Keratinocyte (primary cell): ENCODE measurements at regions not wholly inside any gene's neighbourhood (a gene's known extent, or its start where the extent isn't known, plus 50 kb on each side); places are given as distances from the start of the nearest gene placed in this dataset.

Experiments used
- DNase-seq: peaks from one replicate; pipeline ENCODE4 v3.0.0-alpha.2; 2011; ENCODE audit warnings: low read depth, missing footprints, low spot score
- FAIRE-seq: peaks from 2 replicates; lab custom pipeline; 2011; peaks lifted over from hg19 to GRCh38; lab: Jason Lieb, UNC
- H2AFZ ChIP-seq: 2 replicates; pipeline ENCODE4 v1.6.0; 2012; ENCODE audit warnings: low read length, control low read depth, inconsistent platforms; ENCODE audit not compliant: control insufficient read depth
- H3K27ac ChIP-seq: 2 replicates; pipeline ENCODE4 v1.5.1; 2011; ENCODE audit warnings: low read length; ENCODE audit not compliant: control insufficient read depth, insufficient read depth
- H3K27me3 ChIP-seq: 3 replicates; pipeline ENCODE4 v1.6.0; 2011; ENCODE audit warnings: low read length; ENCODE audit not compliant: control insufficient read depth, insufficient read depth; ENCODE audit errors: extremely low read depth
- H3K36me3 ChIP-seq, 2 experiments: 2 replicates in 1 of 2; 3 replicates in 1 of 2; pipeline ENCODE4 v1.5.1; 2011; ENCODE audit warnings: low read length in 2 of 2, mild to moderate bottlenecking in 1 of 2; ENCODE audit not compliant: control insufficient read depth in 2 of 2, insufficient read depth in 2 of 2; ENCODE audit errors: extremely low read depth in 1 of 2
- H3K4me1 ChIP-seq: 3 replicates; pipeline ENCODE4 v1.5.1; 2011; ENCODE audit warnings: low read length; ENCODE audit not compliant: control insufficient read depth, insufficient read depth; ENCODE audit errors: extremely low read depth
- H3K4me2 ChIP-seq: 3 replicates; pipeline ENCODE4 v1.6.0; 2011; ENCODE audit warnings: low read depth, low read length; ENCODE audit not compliant: control insufficient read depth, insufficient read depth; ENCODE audit errors: extremely low read depth
- H3K4me3 ChIP-seq, 3 experiments: fragments of 200-600 bp in 1 of 3; sonication (generic) in 1 of 3; 2 replicates in 2 of 3; 3 replicates in 1 of 3; pipeline ENCODE4 v1.5.1; 2011 to 2016; ENCODE audit warnings: low read length in 3 of 3, mild to moderate bottlenecking in 3 of 3, control low read depth in 2 of 3, inconsistent platforms in 1 of 3, low read depth in 1 of 3, mixed read lengths in 1 of 3, mixed run types in 1 of 3, moderate library complexity in 1 of 3; ENCODE audit not compliant: control insufficient read depth in 2 of 3, insufficient read depth in 2 of 3; ENCODE audit errors: extremely low read depth in 1 of 3
- H3K79me2 ChIP-seq: 2 replicates; pipeline ENCODE4 v1.6.0; 2012; ENCODE audit warnings: low read length; ENCODE audit not compliant: control insufficient read depth, insufficient read depth
- H3K9ac ChIP-seq: 3 replicates; pipeline ENCODE4 v1.6.0; 2011; ENCODE audit warnings: low read length; ENCODE audit not compliant: control insufficient read depth, insufficient read depth; ENCODE audit errors: extremely low read depth
- H3K9me1 ChIP-seq: 3 replicates; pipeline ENCODE4 v1.6.0; 2011; ENCODE audit warnings: low read length; ENCODE audit not compliant: control insufficient read depth, insufficient read depth; ENCODE audit errors: extremely low read depth
- H3K9me3 ChIP-seq: 2 replicates; pipeline ENCODE4 v1.5.1; 2012; ENCODE audit warnings: low read depth, low read length; ENCODE audit not compliant: control insufficient read depth
- H4K20me1 ChIP-seq: 3 replicates; pipeline ENCODE4 v1.6.0; 2011; ENCODE audit warnings: low read length; ENCODE audit not compliant: control insufficient read depth, insufficient read depth; ENCODE audit errors: extremely low read depth
- CTCF ChIP-seq, 3 experiments: IDR thresholded peaks in 1 of 3; conservative IDR thresholded peaks in 1 of 3; optimal IDR thresholded peaks in 1 of 3; 2 replicates in 2 of 3; 3 replicates in 1 of 3; pipeline versions ENCODE3 to v1.5.1; 2011; ENCODE audit warnings: low read length in 3 of 3, mild to moderate bottlenecking in 3 of 3, moderate library complexity in 2 of 3, control low read depth in 1 of 3, inconsistent platforms in 1 of 3; ENCODE audit not compliant: insufficient read depth in 2 of 3; ENCODE audit errors: extremely low read depth in 1 of 3
- EZH2 ChIP-seq: IDR thresholded peaks from one replicate; pipeline ENCODE4 v1.6.1; 2012; ENCODE audit warnings: inconsistent platforms, mild to moderate bottlenecking, low read length, moderate library complexity
- dilution Hi-C: fragments of 300-500 bp; cut with MboI; formaldehyde crosslinking; loops from one replicate; pipeline ENCODE4 v1.7.0; 2020; ENCODE audit warnings: low sequenced_read_pairs; ENCODE audit not compliant: extremely low pct_ligation_motif_present

GRCh38 chr14:26121181-26121580 is 476.7 kb downstream of the NOVA1 start:
- TF ChIP-seq EZH2 (no peak), CTCF (optimal IDR thresholded peaks at IDR 0.05 in 1 of 3, IDR thresholded peaks at IDR 0.05 in 1 of 3, conservative IDR thresholded peaks at IDR 0.05 in 1 of 3; ENCODE audit: extremely low read depth in 1 of 3, insufficient read depth in 2 of 3, low read length in 3 of 3) (no peak)
- Histone ChIP-seq H3K4me3 (no peak overlapping the region), H3K4me1 (no peaks in the 10 kb centered on the region), H3K27me3 (no peaks in the 10 kb centered on the region), H3K27ac (no peak overlapping the region), H3K9me3 (peaks cover 3% of the 10 kb centered on the region), H4K20me1 (no peaks in the 10 kb centered on the region), H3K36me3 (no peaks in the 10 kb centered on the region), H3K79me2 (no peaks in the 10 kb centered on the region), H3K9me1 (no peaks in the 10 kb centered on the region), H2AFZ (no peak overlapping the region), H3K9ac (no peak overlapping the region), H3K4me2 (no peak overlapping the region)
- dilution Hi-C loops = no loop called here
- DNase-seq (no peak), FAIRE-seq (no peak)

GRCh38 chr14:26113911-26114640 is 483.8 kb downstream of the NOVA1 start:
- dilution Hi-C loops = no loop called here
- no peaks in the 10 kb centered on the region for H3K9me3 ChIP-seq
- H3K4me1 ChIP-seq = no peaks in the 10 kb centered on the region
- no peaks in the 10 kb centered on the region for H3K27me3 ChIP-seq
- DNase-seq = no peak
- H3K9me1 ChIP-seq = no peaks in the 10 kb centered on the region
- no peak overlapping the region for H2AFZ ChIP-seq
- no peak overlapping the region for H3K4me2 ChIP-seq
- no peak for TF ChIP-seq EZH2
- no peak for TF ChIP-seq CTCF (optimal IDR thresholded peaks at IDR 0.05 in 1 of 3, IDR thresholded peaks at IDR 0.05 in 1 of 3, conservative IDR thresholded peaks at IDR 0.05 in 1 of 3; ENCODE audit: extremely low read depth in 1 of 3, insufficient read depth in 2 of 3, low read length in 3 of 3)
- H3K79me2 ChIP-seq = no peaks in the 10 kb centered on the region
- FAIRE-seq = no peak
- H3K4me3 ChIP-seq = no peak overlapping the region
- no peaks in the 10 kb centered on the region for H3K36me3 ChIP-seq
- no peak overlapping the region for H3K9ac ChIP-seq
- H4K20me1 ChIP-seq = no peaks in the 10 kb centered on the region
- H3K27ac ChIP-seq = no peak overlapping the region
